Erythroblast (primary cell): ENCODE measurements at regions not wholly inside any gene's neighbourhood (a gene's known extent, or its start where the extent isn't known, plus 50 kb on each side); places are given as distances from the start of the nearest gene placed in this dataset.

Experiments used
- GATA1 ChIP-seq: IDR thresholded peaks from 2 replicates; pipeline ENCODE4 v1.6.1; 2011; ENCODE audit warnings: low read depth, mild to moderate bottlenecking, control low read depth, low read length, moderate library complexity
- POLR2A ChIP-seq: IDR thresholded peaks from 2 replicates; pipeline ENCODE4 v1.6.1; 2011; ENCODE audit warnings: mild to moderate bottlenecking, low read length

GRCh38 chr4:128371001-128371777 lies 83.6 kb upstream of the PGRMC2 start:
- no peak for TF ChIP-seq POLR2A
- TF ChIP-seq GATA1, result no peak
